OCI-LY3 (cell line): ENCODE measurements at regions not wholly inside any gene's neighbourhood (a gene's known extent, or its start where the extent isn't known, plus 50 kb on each side); places are given as distances from the start of the nearest gene placed in this dataset.

ENCODE experiments used
- CTCF ChIP-seq: fragments of 200-600, 300-600 bp; sonication (generic); IDR thresholded peaks from 2 replicates; pipeline ENCODE4 v1.5.1; 2014; ENCODE audit warnings: antibody characterized with exemption, low read length, low read depth
- EZH2phosphoT487 ChIP-seq: fragments of 200-600 bp; shearing (Covaris generic); IDR thresholded peaks from 2 replicates; pipeline ENCODE4 v1.6.1; 2018; ENCODE audit warnings: antibody characterized with exemption, mixed run types, low read depth

- TF ChIP-seq CTCF (no peak), EZH2phosphoT487 (no peak)
Measured at GRCh38 chr4:82192017-82192673, 181.6 kb downstream of the HNRNPD start.
